ENCODE measurements at regions not wholly inside any gene's neighbourhood (a gene's known extent, or its start where the extent isn't known, plus 50 kb on each side); places are given as distances from the start of the nearest gene placed in this dataset.

DNA sequence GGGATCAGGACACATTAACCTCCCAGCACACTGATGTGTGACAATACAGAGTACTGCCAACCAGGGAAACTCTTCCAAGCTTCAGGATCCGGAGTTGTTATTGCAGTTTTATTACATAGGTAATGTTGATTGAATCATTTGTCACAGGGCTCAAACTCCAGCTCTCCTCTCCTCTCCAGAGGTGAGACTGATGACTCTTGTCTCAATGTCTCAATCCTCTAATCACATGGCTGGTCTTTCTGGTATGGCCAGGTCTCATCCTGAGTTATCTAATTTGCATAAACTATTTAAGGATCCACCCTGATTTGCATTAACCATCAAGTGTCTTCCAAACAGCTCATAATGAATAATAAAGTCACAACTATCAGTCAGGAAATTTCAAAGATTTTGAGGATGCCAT, 522.6 kb upstream of the PCDH9 start (continued):
- TF ChIP-seq, protein P1, sequence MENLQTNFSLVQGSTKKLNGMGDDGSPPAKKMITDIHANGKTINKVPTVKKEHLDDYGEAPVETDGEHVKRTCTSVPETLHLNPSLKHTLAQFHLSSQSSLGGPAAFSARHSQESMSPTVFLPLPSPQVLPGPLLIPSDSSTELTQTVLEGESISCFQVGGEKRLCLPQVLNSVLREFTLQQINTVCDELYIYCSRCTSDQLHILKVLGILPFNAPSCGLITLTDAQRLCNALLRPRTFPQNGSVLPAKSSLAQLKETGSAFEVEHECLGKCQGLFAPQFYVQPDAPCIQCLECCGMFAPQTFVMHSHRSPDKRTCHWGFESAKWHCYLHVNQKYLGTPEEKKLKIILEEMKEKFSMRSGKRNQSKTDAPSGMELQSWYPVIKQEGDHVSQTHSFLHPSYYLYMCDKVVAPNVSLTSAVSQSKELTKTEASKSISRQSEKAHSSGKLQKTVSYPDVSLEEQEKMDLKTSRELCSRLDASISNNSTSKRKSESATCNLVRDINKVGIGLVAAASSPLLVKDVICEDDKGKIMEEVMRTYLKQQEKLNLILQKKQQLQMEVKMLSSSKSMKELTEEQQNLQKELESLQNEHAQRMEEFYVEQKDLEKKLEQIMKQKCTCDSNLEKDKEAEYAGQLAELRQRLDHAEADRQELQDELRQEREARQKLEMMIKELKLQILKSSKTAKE (IDR thresholded peaks at IDR 0.05; ENCODE audit: low read depth, poor library complexity, severe bottlenecking) = no peak
- TF ChIP-seq MEF2B (IDR thresholded peaks at IDR 0.05; ENCODE audit: partially characterized antibody, poor library complexity, severe bottlenecking) (no peak), NFYA (IDR thresholded peaks at IDR 0.05; ENCODE audit: borderline replicate concordance, low read depth, low read length) (no peak), STAT1 (conservative IDR thresholded peaks at IDR 0.05) (no peak), EED (IDR thresholded peaks at IDR 0.05; ENCODE audit: low read depth) (no peak), LARP7 (IDR thresholded peaks at IDR 0.05) (no peak), EGR1 (IDR thresholded peaks at IDR 0.05; ENCODE audit: borderline replicate concordance in 1 of 2, low read depth in 2 of 2, low read length in 2 of 2) (no peak), ETV6 (conservative IDR thresholded peaks at IDR 0.05 in 1 of 2, IDR thresholded peaks at IDR 0.05 in 1 of 2; ENCODE audit: borderline replicate concordance in 1 of 2, low read depth in 1 of 2) (no peak), FOXM1 (IDR thresholded peaks at IDR 0.05; ENCODE audit: low read depth, low read length) (no peak), IKZF1 (conservative IDR thresholded peaks at IDR 0.05) (no peak)
- TF ChIP-seq, protein P2, sequence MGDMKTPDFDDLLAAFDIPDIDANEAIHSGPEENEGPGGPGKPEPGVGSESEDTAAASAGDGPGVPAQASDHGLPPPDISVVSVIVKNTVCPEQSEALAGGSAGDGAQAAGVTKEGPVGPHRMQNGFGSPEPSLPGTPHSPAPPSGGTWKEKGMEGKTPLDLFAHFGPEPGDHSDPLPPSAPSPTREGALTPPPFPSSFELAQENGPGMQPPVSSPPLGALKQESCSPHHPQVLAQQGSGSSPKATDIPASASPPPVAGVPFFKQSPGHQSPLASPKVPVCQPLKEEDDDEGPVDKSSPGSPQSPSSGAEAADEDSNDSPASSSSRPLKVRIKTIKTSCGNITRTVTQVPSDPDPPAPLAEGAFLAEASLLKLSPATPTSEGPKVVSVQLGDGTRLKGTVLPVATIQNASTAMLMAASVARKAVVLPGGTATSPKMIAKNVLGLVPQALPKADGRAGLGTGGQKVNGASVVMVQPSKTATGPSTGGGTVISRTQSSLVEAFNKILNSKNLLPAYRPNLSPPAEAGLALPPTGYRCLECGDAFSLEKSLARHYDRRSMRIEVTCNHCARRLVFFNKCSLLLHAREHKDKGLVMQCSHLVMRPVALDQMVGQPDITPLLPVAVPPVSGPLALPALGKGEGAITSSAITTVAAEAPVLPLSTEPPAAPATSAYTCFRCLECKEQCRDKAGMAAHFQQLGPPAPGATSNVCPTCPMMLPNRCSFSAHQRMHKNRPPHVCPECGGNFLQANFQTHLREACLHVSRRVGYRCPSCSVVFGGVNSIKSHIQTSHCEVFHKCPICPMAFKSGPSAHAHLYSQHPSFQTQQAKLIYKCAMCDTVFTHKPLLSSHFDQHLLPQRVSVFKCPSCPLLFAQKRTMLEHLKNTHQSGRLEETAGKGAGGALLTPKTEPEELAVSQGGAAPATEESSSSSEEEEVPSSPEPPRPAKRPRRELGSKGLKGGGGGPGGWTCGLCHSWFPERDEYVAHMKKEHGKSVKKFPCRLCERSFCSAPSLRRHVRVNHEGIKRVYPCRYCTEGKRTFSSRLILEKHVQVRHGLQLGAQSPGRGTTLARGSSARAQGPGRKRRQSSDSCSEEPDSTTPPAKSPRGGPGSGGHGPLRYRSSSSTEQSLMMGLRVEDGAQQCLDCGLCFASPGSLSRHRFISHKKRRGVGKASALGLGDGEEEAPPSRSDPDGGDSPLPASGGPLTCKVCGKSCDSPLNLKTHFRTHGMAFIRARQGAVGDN (IDR thresholded peaks at IDR 0.05) = no peak
- TF ChIP-seq, protein P3, sequence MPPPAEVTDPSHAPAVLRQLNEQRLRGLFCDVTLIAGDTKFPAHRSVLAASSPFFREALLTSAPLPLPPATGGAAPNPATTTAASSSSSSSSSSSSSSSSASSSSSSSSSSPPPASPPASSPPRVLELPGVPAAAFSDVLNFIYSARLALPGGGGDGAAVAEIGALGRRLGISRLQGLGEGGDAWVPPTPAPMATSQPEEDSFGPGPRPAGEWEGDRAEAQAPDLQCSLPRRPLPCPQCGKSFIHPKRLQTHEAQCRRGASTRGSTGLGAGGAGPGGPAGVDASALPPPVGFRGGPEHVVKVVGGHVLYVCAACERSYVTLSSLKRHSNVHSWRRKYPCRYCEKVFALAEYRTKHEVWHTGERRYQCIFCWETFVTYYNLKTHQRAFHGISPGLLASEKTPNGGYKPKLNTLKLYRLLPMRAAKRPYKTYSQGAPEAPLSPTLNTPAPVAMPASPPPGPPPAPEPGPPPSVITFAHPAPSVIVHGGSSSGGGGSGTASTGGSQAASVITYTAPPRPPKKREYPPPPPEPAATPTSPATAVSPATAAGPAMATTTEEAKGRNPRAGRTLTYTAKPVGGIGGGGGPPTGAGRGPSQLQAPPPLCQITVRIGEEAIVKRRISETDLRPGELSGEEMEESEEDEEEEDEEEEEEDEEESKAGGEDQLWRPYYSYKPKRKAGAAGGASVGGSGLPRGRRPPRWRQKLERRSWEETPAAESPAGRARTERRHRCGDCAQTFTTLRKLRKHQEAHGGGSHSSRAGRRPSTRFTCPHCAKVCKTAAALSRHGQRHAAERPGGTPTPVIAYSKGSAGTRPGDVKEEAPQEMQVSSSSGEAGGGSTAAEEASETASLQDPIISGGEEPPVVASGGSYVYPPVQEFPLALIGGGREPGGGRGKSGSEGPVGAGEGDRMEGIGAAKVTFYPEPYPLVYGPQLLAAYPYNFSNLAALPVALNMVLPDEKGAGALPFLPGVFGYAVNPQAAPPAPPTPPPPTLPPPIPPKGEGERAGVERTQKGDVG (CRISPR knock-in tag; IDR thresholded peaks at IDR 0.05) = no peak
- TF ChIP-seq, protein P4, sequence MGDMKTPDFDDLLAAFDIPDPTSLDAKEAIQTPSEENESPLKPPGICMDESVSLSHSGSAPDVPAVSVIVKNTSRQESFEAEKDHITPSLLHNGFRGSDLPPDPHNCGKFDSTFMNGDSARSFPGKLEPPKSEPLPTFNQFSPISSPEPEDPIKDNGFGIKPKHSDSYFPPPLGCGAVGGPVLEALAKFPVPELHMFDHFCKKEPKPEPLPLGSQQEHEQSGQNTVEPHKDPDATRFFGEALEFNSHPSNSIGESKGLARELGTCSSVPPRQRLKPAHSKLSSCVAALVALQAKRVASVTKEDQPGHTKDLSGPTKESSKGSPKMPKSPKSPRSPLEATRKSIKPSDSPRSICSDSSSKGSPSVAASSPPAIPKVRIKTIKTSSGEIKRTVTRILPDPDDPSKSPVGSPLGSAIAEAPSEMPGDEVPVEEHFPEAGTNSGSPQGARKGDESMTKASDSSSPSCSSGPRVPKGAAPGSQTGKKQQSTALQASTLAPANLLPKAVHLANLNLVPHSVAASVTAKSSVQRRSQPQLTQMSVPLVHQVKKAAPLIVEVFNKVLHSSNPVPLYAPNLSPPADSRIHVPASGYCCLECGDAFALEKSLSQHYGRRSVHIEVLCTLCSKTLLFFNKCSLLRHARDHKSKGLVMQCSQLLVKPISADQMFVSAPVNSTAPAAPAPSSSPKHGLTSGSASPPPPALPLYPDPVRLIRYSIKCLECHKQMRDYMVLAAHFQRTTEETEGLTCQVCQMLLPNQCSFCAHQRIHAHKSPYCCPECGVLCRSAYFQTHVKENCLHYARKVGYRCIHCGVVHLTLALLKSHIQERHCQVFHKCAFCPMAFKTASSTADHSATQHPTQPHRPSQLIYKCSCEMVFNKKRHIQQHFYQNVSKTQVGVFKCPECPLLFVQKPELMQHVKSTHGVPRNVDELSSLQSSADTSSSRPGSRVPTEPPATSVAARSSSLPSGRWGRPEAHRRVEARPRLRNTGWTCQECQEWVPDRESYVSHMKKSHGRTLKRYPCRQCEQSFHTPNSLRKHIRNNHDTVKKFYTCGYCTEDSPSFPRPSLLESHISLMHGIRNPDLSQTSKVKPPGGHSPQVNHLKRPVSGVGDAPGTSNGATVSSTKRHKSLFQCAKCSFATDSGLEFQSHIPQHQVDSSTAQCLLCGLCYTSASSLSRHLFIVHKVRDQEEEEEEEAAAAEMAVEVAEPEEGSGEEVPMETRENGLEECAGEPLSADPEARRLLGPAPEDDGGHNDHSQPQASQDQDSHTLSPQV (IDR thresholded peaks at IDR 0.05) = no peak
